K562 (cell line): ENCODE measurements at regions not wholly inside any gene's neighbourhood (a gene's known extent, or its start where the extent isn't known, plus 50 kb on each side); places are given as distances from the start of the nearest gene placed in this dataset.

ENCODE experiments used
- DIDO1 ChIP-seq: fragments of 450-650 bp; IDR thresholded peaks from 2 replicates; pipeline ENCODE4 v1.6.1; 2016; ENCODE audit warnings: low read depth, missing biosample characterization, missing genetic modification characterization
- HNRNPLL ChIP-seq: fragments of 200-400 bp; formaldehyde crosslinking; IDR thresholded peaks from 2 replicates; pipeline ENCODE4 v1.6.1; 2017; ENCODE audit warnings: low read length, low read depth, mild to moderate bottlenecking; ENCODE audit not compliant: poor library complexity, severe bottlenecking
- PML ChIP-seq: IDR thresholded peaks from 2 replicates; pipeline ENCODE4 v1.6.1; 2012; ENCODE audit warnings: low read length, inconsistent platforms
- ZSCAN29 ChIP-seq: fragments of 450-650 bp; IDR thresholded peaks from 2 replicates; pipeline ENCODE4 v1.6.1; 2017
- TF ChIP-seq, protein P1 (sequence below), 3 experiments: IDR thresholded peaks in 2 of 3; conservative IDR thresholded peaks in 1 of 3; 2 replicates each; pipeline ENCODE4 v1.5.1; 2011 to 2012; ENCODE audit warnings: low read length in 3 of 3, mild to moderate bottlenecking in 3 of 3, control low read depth in 2 of 3, improper control_type of control experiment in 1 of 3, inconsistent platforms in 1 of 3, low read depth in 1 of 3, mixed read lengths in 1 of 3, moderate library complexity in 1 of 3; ENCODE audit not compliant: insufficient read depth in 2 of 3

DNA sequence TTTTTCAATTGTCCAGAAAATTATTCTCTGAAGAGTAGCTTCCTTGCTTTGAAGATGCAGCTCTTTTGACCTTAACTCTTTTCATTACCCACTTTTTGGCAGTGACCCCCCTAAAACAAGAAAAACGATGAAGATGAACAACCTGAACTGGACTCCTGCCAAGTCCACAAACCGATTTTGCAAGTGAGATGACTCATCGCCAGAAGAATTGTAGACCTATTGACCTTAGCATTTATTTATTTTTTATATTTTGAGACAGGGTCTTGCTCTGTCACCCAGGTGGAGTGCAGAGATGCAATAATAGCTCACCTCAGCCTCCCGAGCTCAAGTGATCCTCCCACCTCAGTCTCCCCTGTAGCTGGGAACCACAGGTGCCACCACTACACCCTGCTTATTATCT is 859.2 kb downstream of the GATA3 start:
- TF ChIP-seq, protein P1, sequence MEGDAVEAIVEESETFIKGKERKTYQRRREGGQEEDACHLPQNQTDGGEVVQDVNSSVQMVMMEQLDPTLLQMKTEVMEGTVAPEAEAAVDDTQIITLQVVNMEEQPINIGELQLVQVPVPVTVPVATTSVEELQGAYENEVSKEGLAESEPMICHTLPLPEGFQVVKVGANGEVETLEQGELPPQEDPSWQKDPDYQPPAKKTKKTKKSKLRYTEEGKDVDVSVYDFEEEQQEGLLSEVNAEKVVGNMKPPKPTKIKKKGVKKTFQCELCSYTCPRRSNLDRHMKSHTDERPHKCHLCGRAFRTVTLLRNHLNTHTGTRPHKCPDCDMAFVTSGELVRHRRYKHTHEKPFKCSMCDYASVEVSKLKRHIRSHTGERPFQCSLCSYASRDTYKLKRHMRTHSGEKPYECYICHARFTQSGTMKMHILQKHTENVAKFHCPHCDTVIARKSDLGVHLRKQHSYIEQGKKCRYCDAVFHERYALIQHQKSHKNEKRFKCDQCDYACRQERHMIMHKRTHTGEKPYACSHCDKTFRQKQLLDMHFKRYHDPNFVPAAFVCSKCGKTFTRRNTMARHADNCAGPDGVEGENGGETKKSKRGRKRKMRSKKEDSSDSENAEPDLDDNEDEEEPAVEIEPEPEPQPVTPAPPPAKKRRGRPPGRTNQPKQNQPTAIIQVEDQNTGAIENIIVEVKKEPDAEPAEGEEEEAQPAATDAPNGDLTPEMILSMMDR (IDR thresholded peaks at IDR 0.05 in 2 of 3, conservative IDR thresholded peaks at IDR 0.05 in 1 of 3; ENCODE audit: insufficient read depth in 2 of 3, low read depth in 1 of 3, low read length in 3 of 3): no peak
- TF ChIP-seq DIDO1 (tag) (no peak), PML (no peak), ZSCAN29 (no peak), HNRNPLL (no peak)
